ENCODE measurements at regions not wholly inside any gene's neighbourhood (a gene's known extent, or its start where the extent isn't known, plus 50 kb on each side); places are given as distances from the start of the nearest gene placed in this dataset.

DNA sequence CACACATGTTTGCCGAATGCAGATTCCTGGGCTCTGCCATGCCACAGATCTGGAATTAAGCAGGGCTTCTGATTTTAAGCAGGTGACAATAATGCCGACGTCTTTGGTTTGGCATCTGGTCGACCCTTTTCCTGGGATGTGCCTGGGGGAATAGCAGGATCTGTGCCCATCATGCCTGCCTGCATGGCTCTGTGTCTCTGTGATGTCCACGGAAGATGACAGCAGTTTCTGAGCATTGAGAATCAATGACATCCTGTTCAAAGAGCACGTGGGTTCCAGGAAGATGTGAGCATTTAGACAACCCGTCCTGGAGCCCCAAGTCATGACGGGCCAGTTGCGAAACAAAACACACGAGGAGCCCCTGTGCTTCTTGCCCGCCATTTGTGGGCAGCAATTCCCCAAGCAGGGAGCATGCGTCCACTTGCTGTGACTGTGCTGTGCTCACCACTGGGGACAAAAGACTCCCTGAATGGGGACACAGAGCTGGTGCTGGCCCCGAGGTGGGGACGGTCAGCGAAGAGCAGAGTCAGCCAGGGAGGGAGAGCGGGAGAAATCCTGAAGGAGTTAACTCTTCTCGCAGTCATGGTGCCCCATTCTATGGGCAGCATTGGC lies 110.1 kb downstream of the ERMARD start:
- intact Hi-C loops (cut with micrococcal nuclease) = no loop called here
- 67% methylated on average over 17 of the region's 17 CpGs for WGBS (ENCODE audit: insufficient coverage)

DNA sequence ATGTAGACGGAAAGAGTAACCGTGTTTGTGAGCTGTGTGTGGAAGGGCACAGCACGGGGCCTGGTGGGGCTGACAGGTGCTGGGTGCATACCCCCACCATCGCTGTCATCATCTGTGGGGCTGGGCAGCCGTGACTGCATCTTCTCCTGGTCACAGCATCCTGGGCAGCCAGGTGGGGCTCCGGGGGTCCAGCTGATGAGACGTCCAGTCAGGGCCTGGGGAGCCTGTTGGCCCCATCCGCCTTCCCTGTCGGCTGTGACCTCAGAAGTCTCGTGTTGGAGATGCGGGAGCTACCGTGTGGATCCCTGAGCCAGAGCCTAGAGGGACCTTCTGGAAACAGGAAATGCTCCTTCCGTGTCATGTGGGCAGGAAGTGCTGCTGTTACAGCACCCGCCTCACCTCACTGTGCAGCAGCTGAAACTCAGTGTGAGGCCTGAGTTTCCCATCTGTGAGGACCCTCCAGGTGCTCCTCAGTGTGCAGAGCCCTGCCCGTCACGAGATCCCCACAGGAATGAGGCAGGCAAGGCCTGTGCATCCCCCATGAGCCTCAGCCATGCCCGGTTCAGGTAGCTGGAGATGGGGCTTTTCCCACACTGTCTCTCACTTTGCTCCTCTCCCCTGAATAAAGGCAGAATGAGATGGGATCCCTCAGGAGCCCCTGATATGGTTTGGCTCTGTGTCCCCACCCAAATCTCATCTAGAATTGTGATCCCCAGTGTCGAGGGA lies 108.7 kb downstream of the ERMARD start:
- H3K4me2 ChIP-seq (replicated peaks; ENCODE audit: extremely low read depth, low read length, poor library complexity, severe bottlenecking) = no peak overlapping the region
- H3K4me3 Mint-ChIP-seq = no peak overlapping the region
- 73% methylated on average over 13 of the region's 18 CpGs for WGBS (ENCODE audit: insufficient coverage)

More for the DNA sequence above, 110.1 kb downstream of the ERMARD start:
- Histone ChIP-seq H3K27me3 (ENCODE audit: control insufficient read depth in 2 of 2, insufficient read depth in 2 of 2, low read length in 2 of 2) (no peaks in the 10 kb centered on the region), H3K27ac (ENCODE audit: low read depth in 1 of 2, low read length in 2 of 2) (no peak overlapping the region), H4K20me1 (ENCODE audit: insufficient read depth, low read length) (no peaks in the 10 kb centered on the region), H3K9ac (ENCODE audit: insufficient read depth, low read length, poor library complexity, severe bottlenecking) (no peak overlapping the region), H3K4me3 (replicated peaks in 1 of 3; ENCODE audit: low read depth in 2 of 3, low read length in 3 of 3) (no peak overlapping the region), H3K79me2 (ENCODE audit: insufficient read depth, low read length) (no peaks in the 10 kb centered on the region), H3K4me2 (replicated peaks; ENCODE audit: extremely low read depth, low read length, poor library complexity, severe bottlenecking) (no peak overlapping the region), H3K36me3 (replicated peaks in 1 of 2; ENCODE audit: control insufficient read depth in 1 of 2, insufficient read depth in 2 of 2, low read length in 2 of 2) (no peaks in the 10 kb centered on the region), H3K4me1 (ENCODE audit: control insufficient read depth in 1 of 2, insufficient read depth in 2 of 2, low read length in 2 of 2) (no peaks in the 10 kb centered on the region), H3K9me3 (replicated peaks in 1 of 2; ENCODE audit: control insufficient read depth in 1 of 2, insufficient read depth in 1 of 2, low read length in 2 of 2) (peaks cover 19 to 39% of the 10 kb centered on the region in 2 donors), H2AFZ (ENCODE audit: insufficient read depth, low read depth, low read length, poor library complexity, severe bottlenecking) (no peak overlapping the region)
- Mint-ChIP-seq H3K27ac (no peak overlapping the region), H3K27me3 (ENCODE audit: low read depth in 3 of 3) (peaks cover 1 to 6% (median 1%) of the 10 kb centered on the region in 3 donors), H3K4me1 (peaks cover 6% of the 10 kb centered on the region), H3K9me3 (peaks cover 25 to 32% (median 26%) of the 10 kb centered on the region in 7 donors), H3K4me3 (no peak overlapping the region), H3K36me3 (no peaks in the 10 kb centered on the region)
- TF ChIP-seq, protein P1, sequence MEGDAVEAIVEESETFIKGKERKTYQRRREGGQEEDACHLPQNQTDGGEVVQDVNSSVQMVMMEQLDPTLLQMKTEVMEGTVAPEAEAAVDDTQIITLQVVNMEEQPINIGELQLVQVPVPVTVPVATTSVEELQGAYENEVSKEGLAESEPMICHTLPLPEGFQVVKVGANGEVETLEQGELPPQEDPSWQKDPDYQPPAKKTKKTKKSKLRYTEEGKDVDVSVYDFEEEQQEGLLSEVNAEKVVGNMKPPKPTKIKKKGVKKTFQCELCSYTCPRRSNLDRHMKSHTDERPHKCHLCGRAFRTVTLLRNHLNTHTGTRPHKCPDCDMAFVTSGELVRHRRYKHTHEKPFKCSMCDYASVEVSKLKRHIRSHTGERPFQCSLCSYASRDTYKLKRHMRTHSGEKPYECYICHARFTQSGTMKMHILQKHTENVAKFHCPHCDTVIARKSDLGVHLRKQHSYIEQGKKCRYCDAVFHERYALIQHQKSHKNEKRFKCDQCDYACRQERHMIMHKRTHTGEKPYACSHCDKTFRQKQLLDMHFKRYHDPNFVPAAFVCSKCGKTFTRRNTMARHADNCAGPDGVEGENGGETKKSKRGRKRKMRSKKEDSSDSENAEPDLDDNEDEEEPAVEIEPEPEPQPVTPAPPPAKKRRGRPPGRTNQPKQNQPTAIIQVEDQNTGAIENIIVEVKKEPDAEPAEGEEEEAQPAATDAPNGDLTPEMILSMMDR (IDR thresholded peaks at IDR 0.05) = no peak
- no peak for DNase-seq

More for the DNA sequence above, 108.7 kb downstream of the ERMARD start:
- Histone ChIP-seq H2AFZ (ENCODE audit: insufficient read depth, low read depth, low read length, poor library complexity, severe bottlenecking) (no peak overlapping the region), H3K9ac (ENCODE audit: insufficient read depth, low read length, poor library complexity, severe bottlenecking) (no peak overlapping the region), H3K9me3 (replicated peaks in 1 of 2; ENCODE audit: control insufficient read depth in 1 of 2, insufficient read depth in 1 of 2, low read length in 2 of 2) (peaks cover 20 to 43% of the 10 kb centered on the region in 2 donors), H3K4me1 (ENCODE audit: control insufficient read depth in 1 of 2, insufficient read depth in 2 of 2, low read length in 2 of 2) (no peaks in the 10 kb centered on the region), H3K4me3 (replicated peaks in 1 of 3; ENCODE audit: low read depth in 2 of 3, low read length in 3 of 3) (no peak overlapping the region), H3K36me3 (replicated peaks in 1 of 2; ENCODE audit: control insufficient read depth in 1 of 2, insufficient read depth in 2 of 2, low read length in 2 of 2) (no peaks in the 10 kb centered on the region), H4K20me1 (ENCODE audit: insufficient read depth, low read length) (no peaks in the 10 kb centered on the region), H3K79me2 (ENCODE audit: insufficient read depth, low read length) (no peaks in the 10 kb centered on the region), H3K27me3 (ENCODE audit: control insufficient read depth in 2 of 2, insufficient read depth in 2 of 2, low read length in 2 of 2) (no peaks in the 10 kb centered on the region), H3K27ac (ENCODE audit: low read depth in 1 of 2, low read length in 2 of 2) (no peak overlapping the region)
- DNase-seq = no peak
- Mint-ChIP-seq H3K27ac (peak overlapping the region in 1 of 7 donors; percentile 54), H3K27me3 (ENCODE audit: low read depth in 3 of 3) (peaks cover 1 to 6% (median 1%) of the 10 kb centered on the region in 3 donors), H3K4me1 (peaks cover 6% of the 10 kb centered on the region), H3K9me3 (peaks cover 29 to 38% (median 31%) of the 10 kb centered on the region in 7 donors), H3K36me3 (no peaks in the 10 kb centered on the region)
- intact Hi-C loops (cut with micrococcal nuclease) = no loop called here
- TF ChIP-seq, protein P1 (IDR thresholded peaks at IDR 0.05) = no peak

Data from CD14-positive monocyte (primary cell).